Kidney epithelial cell (primary cell): ENCODE measurements at regions not wholly inside any gene's neighbourhood (a gene's known extent, or its start where the extent isn't known, plus 50 kb on each side); places are given as distances from the start of the nearest gene placed in this dataset.

ENCODE experiments used
- DNase-seq: peaks from one replicate; pipeline ENCODE4 v3.0.0-alpha.2; 2010; ENCODE audit warnings: low read depth
- H3K27me3 ChIP-seq: 2 replicates; pipeline ENCODE4 v1.6.0; 2011; ENCODE audit warnings: low read length; ENCODE audit not compliant: control insufficient read depth, insufficient read depth
- H3K36me3 ChIP-seq: 2 replicates; pipeline ENCODE4 v1.5.1; 2011; ENCODE audit warnings: low read length; ENCODE audit not compliant: control insufficient read depth, insufficient read depth
- H3K4me3 ChIP-seq: 2 replicates; pipeline ENCODE4 v1.5.1; 2011; ENCODE audit warnings: low read depth, mild to moderate bottlenecking, control low read depth, low read length
- TF ChIP-seq, protein P1 (sequence below): IDR thresholded peaks from 2 replicates; pipeline ENCODE4 v1.5.1; 2011; ENCODE audit warnings: mild to moderate bottlenecking, moderate library complexity, low read length, control low read depth, inconsistent platforms; ENCODE audit not compliant: insufficient read depth, poor library complexity, severe bottlenecking

DNA sequence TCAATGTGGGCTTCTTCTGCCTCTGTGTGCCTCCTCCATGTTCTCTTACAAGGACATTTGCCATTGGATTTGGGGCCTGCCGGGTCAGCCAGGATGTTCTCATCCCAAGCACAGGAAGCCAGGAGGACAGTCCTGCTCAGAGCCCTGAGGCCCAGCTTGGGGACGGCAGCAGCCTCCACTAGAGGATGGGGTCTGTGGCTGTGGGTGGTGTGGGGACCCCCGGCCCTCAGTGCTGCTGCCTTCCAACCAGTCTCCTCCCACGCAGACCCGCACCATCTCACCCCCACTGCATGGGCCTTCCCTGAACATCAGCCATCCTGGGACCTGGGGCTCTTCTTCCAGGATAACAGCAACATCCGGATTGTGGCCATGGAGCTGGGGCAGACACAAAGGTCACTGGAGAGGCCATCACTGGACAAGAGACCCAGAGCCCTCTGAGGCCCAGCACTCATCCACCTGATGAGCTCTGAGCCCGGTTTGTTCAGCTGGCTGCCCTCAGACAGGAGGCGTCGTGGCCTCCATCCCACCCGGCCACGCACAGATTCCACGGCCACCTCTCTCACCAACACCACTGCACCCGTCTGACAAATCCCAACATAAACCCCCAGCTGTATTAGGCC, 56.5 kb upstream of the C14orf180 start:
- Histone ChIP-seq H3K4me3 (no peak overlapping the region), H3K27me3 (no peaks in the 10 kb centered on the region), H3K36me3 (no peaks in the 10 kb centered on the region)
- DNase-seq, result no peak
- TF ChIP-seq, protein P1, sequence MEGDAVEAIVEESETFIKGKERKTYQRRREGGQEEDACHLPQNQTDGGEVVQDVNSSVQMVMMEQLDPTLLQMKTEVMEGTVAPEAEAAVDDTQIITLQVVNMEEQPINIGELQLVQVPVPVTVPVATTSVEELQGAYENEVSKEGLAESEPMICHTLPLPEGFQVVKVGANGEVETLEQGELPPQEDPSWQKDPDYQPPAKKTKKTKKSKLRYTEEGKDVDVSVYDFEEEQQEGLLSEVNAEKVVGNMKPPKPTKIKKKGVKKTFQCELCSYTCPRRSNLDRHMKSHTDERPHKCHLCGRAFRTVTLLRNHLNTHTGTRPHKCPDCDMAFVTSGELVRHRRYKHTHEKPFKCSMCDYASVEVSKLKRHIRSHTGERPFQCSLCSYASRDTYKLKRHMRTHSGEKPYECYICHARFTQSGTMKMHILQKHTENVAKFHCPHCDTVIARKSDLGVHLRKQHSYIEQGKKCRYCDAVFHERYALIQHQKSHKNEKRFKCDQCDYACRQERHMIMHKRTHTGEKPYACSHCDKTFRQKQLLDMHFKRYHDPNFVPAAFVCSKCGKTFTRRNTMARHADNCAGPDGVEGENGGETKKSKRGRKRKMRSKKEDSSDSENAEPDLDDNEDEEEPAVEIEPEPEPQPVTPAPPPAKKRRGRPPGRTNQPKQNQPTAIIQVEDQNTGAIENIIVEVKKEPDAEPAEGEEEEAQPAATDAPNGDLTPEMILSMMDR, result no peak

DNA sequence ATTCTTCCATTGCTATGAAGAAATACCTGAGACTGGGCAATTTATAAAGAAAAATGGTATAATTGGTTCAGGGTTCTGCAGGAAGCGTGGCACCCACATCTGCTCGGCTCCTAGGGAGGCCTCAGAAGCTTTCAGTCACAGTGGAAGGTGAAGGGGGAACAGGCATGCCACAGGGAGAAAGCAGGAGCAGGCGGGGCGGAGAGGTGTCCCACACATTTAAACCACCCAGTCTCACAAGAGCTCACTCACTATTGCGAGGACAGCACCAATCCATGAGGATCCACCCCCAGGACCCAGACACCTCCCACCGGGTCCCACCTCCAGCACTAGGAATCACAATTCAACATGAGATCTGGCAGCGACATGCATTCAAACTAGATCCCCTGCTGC, 56.0 kb upstream of the C14orf180 start:
- no peaks in the 10 kb centered on the region for H3K36me3 ChIP-seq
- DNase-seq, result no peak
- no peaks in the 10 kb centered on the region for H3K27me3 ChIP-seq
- H3K4me3 ChIP-seq, result no peak overlapping the region
- TF ChIP-seq, protein P1, result no peak

DNA sequence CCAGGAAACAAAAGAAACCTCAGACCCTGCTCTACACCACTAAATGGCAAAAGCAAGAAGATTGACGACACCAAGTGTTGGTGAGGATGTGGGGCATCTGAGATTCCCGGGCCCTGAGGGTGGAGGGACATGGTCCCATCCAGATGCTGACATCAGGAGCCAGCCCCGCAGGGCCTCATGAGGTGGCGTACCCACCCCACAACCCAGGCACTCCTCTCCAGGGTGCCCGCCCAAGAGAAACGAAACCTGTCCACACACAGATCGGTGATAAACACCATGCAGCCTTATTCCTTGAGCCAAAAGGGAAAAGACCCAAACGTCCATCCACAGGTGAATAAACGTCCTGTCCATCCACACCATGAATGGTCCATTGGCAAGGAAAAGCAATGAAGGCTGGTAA, 54.8 kb upstream of the C14orf180 start:
- TF ChIP-seq, protein P1, result no peak
- no peaks in the 10 kb centered on the region for H3K27me3 ChIP-seq
- no peaks in the 10 kb centered on the region for H3K36me3 ChIP-seq
- H3K4me3 ChIP-seq, result no peak overlapping the region
- no peak for DNase-seq

DNA sequence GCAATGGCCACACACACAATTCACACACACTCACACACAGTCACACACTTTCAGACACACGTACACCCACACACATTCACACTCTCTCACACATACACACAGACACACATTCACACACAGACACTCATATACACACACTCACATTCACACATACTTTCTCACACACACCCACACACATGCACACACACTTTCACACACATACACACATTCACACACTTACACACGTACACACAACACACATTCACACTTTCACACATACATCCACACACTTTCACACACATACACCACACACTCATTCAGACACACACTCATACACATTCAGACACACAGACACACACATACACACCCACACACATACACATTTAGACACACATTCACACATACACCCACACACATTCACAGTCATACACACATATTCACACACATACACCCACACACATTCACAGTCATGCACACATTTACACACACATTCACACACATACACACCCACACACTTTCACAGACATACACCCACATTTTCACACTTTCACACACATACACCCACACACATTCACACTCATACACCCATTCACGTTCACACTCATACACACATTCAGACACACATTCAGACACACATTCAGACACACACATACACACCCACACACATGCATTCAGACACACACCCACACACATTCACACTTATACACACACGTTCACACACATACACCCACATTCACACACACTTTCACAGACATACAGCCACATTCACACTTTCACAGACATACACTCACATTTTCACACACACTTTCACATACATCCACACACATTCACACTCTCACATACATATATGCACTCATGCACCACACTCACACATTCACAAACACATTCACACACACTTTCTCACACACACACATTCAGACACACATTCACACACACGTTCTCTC, 52.6 kb upstream of the C14orf180 start:
- no peak for DNase-seq
- no peak overlapping the region for H3K4me3 ChIP-seq
- no peaks in the 10 kb centered on the region for H3K36me3 ChIP-seq
- no peaks in the 10 kb centered on the region for H3K27me3 ChIP-seq
- TF ChIP-seq, protein P1, result no peak

DNA sequence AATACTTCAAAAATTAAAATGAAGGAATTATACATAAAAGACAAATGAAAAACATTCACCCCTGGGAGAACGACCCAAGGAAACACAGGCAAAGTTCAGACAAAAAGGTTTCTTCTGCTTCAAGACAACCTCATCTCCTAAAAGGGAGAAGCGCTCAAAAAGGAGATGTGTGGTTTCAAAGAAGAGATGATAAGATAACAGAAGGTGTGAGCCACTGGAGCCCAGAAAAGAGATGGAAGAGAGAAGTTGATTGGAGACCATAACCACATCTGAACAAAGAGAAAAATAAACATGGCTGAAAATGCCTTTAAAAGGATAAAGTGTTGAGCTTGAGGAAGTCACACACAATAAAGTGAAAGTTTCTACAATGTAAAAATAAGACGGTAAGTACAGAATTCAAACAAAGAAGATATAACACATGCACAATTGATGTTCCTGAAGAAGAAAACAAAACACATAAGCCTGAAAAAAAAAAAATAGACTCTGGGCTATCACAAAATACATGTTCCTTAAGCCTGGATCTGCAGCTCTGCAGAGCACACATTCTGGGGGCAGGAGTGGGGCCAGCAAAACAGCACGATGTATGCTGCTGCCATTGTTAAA, 51.6 kb upstream of the C14orf180 start:
- Histone ChIP-seq H3K36me3 (no peaks in the 10 kb centered on the region), H3K4me3 (no peak overlapping the region), H3K27me3 (no peaks in the 10 kb centered on the region)
- no peak for DNase-seq
- TF ChIP-seq, protein P1, result no peak
